ENCODE measurements at regions not wholly inside any gene's neighbourhood (a gene's known extent, or its start where the extent isn't known, plus 50 kb on each side); places are given as distances from the start of the nearest gene placed in this dataset.

DNA sequence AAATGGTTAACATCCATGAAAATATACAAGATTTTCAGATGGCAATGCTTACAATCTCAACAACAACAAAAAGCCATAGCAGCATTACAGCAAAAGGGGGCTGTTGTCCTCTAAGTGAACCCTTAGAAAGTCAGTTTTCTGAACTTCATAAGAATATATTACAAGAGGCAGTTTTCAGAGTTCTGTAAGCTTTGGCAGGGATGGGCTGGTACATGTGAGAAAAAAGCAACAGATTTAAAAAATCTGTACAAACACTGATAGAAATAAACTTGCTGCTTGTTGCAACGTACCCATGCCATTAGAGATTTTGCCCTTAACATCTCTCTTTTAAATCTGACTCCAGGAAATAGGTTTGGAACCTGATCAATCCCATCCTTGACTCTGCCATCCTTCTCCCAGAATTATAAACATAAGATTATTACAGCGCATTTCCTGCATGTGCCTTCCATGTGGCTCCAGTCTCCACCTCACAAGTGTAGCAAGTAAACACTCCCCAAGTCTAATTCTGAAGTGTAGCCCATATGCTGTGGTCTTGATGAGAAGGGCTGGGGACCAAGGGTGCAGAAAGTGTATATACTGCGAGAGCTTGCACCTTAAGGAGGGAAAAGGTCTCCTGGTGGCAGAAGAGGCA lies 101.4 kb upstream of the TSPAN2 start:
- Histone ChIP-seq H3K27me3 (no peaks in the 10 kb centered on the region), H3K4me3 (no peak overlapping the region), H3K27ac (peak overlapping the region; percentile 68 to 71), H3K36me3 (no peaks in the 10 kb centered on the region), H3K9me3 (no peaks in the 10 kb centered on the region), H3K4me1 (no peaks in the 10 kb centered on the region)
- TF ChIP-seq, protein P1, sequence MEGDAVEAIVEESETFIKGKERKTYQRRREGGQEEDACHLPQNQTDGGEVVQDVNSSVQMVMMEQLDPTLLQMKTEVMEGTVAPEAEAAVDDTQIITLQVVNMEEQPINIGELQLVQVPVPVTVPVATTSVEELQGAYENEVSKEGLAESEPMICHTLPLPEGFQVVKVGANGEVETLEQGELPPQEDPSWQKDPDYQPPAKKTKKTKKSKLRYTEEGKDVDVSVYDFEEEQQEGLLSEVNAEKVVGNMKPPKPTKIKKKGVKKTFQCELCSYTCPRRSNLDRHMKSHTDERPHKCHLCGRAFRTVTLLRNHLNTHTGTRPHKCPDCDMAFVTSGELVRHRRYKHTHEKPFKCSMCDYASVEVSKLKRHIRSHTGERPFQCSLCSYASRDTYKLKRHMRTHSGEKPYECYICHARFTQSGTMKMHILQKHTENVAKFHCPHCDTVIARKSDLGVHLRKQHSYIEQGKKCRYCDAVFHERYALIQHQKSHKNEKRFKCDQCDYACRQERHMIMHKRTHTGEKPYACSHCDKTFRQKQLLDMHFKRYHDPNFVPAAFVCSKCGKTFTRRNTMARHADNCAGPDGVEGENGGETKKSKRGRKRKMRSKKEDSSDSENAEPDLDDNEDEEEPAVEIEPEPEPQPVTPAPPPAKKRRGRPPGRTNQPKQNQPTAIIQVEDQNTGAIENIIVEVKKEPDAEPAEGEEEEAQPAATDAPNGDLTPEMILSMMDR (IDR thresholded peaks at IDR 0.05) = no peak
- no peak for TF ChIP-seq POLR2A (IDR thresholded peaks at IDR 0.05)
- intact Hi-C loops (cut with DNase I; ENCODE audit: low total_unique reads) = no loop called here
- no peak for DNase-seq

DNA sequence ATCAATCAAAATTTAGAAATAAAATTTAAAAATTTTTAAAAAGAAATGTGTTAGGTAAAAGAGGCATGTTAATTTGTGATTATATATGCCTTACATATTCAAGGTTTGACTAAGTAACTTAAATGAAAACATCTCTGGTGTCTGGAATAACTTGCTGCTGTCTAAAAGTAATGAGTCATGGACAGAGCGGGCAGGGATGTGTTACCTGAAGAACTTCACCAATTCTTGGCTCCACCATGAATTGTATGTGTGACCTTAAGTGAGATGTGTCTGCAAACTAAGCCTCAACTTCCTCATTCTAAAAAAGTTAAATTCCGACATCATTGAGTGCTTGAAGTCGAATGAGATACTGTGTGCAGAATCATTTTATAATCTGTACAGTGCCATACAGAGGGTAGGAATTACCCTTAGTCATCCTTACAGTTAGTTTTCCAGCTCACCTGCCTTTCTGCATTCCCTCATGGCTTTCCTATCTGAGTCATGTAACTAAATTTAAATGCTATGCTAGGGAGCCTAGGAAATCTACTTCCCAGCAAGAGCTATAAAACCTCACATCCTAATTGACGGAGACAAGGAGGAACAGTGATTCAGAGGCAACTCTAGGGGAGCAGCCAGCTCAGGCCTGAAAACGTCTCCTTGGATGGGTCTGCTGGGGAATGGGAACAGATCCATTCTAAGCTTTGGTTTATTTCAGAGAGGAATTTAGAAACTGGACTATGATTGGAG lies 100.7 kb upstream of the TSPAN2 start:
- intact Hi-C loops (cut with DNase I; ENCODE audit: low total_unique reads) = no loop called here
- H3K9me3 ChIP-seq = no peaks in the 10 kb centered on the region
- peak; percentile 60 for DNase-seq
- H3K4me3 ChIP-seq = no peak overlapping the region
- TF ChIP-seq, protein P1 (IDR thresholded peaks at IDR 0.05) = no peak
- no peak for TF ChIP-seq POLR2A (IDR thresholded peaks at IDR 0.05)
- H3K27me3 ChIP-seq = no peaks in the 10 kb centered on the region
- H3K27ac ChIP-seq = peak overlapping the region; percentile 68 to 71
- no peaks in the 10 kb centered on the region for H3K4me1 ChIP-seq
- H3K36me3 ChIP-seq = no peaks in the 10 kb centered on the region

DNA sequence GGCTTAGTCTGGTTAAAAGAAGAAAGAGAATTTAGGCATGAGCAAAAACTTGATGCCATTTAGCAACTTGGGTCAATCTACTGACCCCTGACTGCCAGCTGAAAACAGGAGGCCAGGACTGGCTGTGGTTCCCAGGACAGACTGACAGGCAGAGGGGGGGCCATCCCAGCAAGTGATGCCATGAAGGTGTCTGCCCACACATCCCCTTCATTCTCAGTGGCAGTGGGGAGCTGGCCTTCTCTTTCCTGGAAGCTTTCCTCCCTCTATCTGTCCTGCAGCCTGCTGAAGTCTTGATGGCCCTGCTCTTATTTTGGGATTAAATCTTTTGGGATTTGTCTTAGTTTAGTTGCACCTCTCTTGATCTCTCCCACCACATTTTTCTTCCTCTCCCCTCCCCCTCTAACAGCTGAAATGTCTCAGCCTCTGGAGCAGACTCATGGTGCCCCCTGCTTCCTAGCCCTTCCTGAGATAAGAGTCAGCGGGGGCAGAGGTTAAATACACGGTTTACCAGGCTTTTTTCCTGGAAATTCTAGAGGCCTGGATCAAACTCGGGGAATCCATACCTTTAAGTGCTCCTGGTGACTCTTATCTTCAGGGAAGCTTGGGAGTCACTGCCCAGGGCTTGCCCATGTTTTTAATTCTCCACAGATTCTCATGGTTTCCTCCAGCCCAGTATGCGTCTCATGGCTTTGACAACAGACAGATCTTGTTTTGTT lies 99.5 kb upstream of the TSPAN2 start:
- no peak for DNase-seq
- Histone ChIP-seq H3K27me3 (no peaks in the 10 kb centered on the region), H3K27ac (peak overlapping the region in 1 of 2 donors; percentile 68), H3K4me1 (peaks cover 0 to 6% of the 10 kb centered on the region in 2 donors), H3K9me3 (no peaks in the 10 kb centered on the region), H3K4me3 (no peak overlapping the region), H3K36me3 (no peaks in the 10 kb centered on the region)
- no peak for TF ChIP-seq POLR2A (IDR thresholded peaks at IDR 0.05)
- TF ChIP-seq, protein P1 (IDR thresholded peaks at IDR 0.05) = no peak
- intact Hi-C loops (cut with DNase I; ENCODE audit: low total_unique reads) = no loop called here

DNA sequence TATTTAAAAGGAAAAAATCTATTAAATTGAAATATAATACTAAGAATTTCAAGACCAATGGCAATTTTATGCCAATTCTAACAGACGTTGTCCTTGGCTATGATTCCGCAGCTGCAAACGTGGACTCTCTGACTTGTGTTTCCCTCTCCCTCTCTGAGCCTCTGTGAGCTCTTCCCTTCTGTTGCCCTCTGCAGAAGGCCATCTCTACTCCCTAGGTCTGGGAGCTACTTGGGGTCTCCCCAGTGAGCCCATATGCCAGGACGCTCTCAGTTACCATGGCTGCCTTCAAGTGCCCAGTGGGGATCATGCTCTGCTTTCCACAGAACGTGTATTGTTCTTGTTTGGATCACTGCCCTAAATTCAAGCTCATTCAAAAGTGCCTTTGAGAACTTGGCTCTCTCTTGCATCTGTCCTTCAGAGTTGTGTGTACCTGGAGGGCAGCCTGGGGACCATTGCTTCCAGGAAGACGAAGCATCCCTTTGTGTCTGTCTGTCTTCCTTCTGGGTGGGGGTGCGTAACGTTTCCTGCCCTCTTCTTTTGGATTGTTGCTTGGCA lies 97.5 kb upstream of the TSPAN2 start:
- Histone ChIP-seq H3K27me3 (no peaks in the 10 kb centered on the region), H3K4me1 (peaks cover 0 to 6% of the 10 kb centered on the region in 2 donors), H3K27ac (no peak overlapping the region), H3K4me3 (no peak overlapping the region), H3K9me3 (no peaks in the 10 kb centered on the region), H3K36me3 (no peaks in the 10 kb centered on the region)
- no peak for DNase-seq
- intact Hi-C loops (cut with DNase I; ENCODE audit: low total_unique reads) = no loop called here
- no peak for TF ChIP-seq POLR2A (IDR thresholded peaks at IDR 0.05)
- TF ChIP-seq, protein P1 (IDR thresholded peaks at IDR 0.05) = no peak

All from uterus (tissue), 3 donors.